Mesothelial cell of epicardium (in vitro differentiated cells): ENCODE measurements at regions not wholly inside any gene's neighbourhood (a gene's known extent, or its start where the extent isn't known, plus 50 kb on each side); places are given as distances from the start of the nearest gene placed in this dataset.

ENCODE experiments used
- DNase-seq, 2 experiments: peaks; one replicate each; pipeline ENCODE4 v3.0.0; 2021; ENCODE audit warnings: low spot score in 2 of 2; ENCODE audit not compliant: unreplicated experiment in 2 of 2
- H3K27ac Mint-ChIP-seq: 2 replicates; pipeline ENCODE4 v1.8.0; 2021; ENCODE audit warnings: mixed read lengths
- H3K27me3 Mint-ChIP-seq: 2 replicates; pipeline ENCODE4 v1.8.0; 2021; ENCODE audit warnings: low read depth, mixed read lengths
- H3K36me3 Mint-ChIP-seq: 2 replicates; pipeline ENCODE4 v1.8.0; 2021; ENCODE audit warnings: mixed read lengths
- H3K4me1 Mint-ChIP-seq: 2 replicates; pipeline ENCODE4 v1.8.0; 2021; ENCODE audit warnings: mixed read lengths
- H3K4me3 Mint-ChIP-seq: 2 replicates; pipeline ENCODE4 v1.8.0; 2021; ENCODE audit warnings: mild to moderate bottlenecking, moderate library complexity, mixed read lengths
- H3K9me3 Mint-ChIP-seq: 2 replicates; pipeline ENCODE4 v1.8.0; 2021; ENCODE audit warnings: mixed read lengths
- TF ChIP-seq, protein P1 (sequence below): fragments of 200-600 bp; sonication (generic); IDR thresholded peaks from one replicate; pipeline ENCODE4 v1.5.0; 2021; ENCODE audit warnings: antibody characterized with exemption; ENCODE audit not compliant: unreplicated experiment

- no peaks in the 10 kb centered on the region for H3K36me3 Mint-ChIP-seq
- no peak overlapping the region for H3K27ac Mint-ChIP-seq
- peaks cover 14% of the 10 kb centered on the region for H3K4me1 Mint-ChIP-seq
These were observed 100.4 kb upstream of the BACH2 start for GRCh38 chr6:90397047-90397446.

DNA sequence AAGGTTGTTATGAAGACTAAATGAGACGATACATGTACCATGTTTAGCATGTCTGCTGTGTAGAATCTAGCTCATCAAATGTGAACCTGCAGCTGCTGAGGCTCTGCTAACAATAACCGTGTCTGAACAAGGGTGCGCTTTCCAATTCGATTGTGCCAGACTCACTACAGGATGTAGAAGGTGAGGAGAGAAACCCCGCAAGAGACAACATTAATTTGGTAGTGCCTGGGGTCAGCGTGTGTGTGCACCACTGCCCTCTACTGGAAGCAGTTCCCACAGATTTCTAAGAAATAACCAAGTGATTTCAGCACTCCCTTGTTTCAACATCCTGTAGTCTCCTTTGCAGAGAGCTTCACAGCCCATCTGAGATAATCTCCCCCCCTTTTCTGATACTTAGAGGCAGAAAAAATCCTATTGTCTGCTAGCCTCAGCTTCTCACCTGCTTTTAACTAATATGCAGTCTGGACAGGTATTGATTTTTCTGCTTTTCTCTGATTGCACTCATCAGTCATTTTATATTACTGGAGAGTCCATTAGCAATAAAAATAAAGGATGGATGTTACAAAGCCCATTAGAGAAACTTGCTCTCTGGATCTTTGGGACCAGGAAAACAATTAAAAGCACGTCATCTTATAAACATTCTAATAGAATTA, 96.7 kb upstream of the BACH2 start:
- Mint-ChIP-seq H3K27ac (no peak overlapping the region), H3K4me1 (peaks cover 14% of the 10 kb centered on the region), H3K36me3 (no peaks in the 10 kb centered on the region), H3K27me3 (no peaks in the 10 kb centered on the region), H3K9me3 (no peaks in the 10 kb centered on the region), H3K4me3 (no peak overlapping the region)
- peak in 1 of 2 experiments; percentile 61 for DNase-seq
- TF ChIP-seq, protein P1, sequence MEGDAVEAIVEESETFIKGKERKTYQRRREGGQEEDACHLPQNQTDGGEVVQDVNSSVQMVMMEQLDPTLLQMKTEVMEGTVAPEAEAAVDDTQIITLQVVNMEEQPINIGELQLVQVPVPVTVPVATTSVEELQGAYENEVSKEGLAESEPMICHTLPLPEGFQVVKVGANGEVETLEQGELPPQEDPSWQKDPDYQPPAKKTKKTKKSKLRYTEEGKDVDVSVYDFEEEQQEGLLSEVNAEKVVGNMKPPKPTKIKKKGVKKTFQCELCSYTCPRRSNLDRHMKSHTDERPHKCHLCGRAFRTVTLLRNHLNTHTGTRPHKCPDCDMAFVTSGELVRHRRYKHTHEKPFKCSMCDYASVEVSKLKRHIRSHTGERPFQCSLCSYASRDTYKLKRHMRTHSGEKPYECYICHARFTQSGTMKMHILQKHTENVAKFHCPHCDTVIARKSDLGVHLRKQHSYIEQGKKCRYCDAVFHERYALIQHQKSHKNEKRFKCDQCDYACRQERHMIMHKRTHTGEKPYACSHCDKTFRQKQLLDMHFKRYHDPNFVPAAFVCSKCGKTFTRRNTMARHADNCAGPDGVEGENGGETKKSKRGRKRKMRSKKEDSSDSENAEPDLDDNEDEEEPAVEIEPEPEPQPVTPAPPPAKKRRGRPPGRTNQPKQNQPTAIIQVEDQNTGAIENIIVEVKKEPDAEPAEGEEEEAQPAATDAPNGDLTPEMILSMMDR = peak; percentile 75

More at GRCh38 chr6:90397047-90397446, 100.4 kb upstream of the BACH2 start:
- Mint-ChIP-seq H3K9me3 (no peaks in the 10 kb centered on the region), H3K4me3 (no peak overlapping the region), H3K27me3 (no peaks in the 10 kb centered on the region)
- TF ChIP-seq, protein P1 = no peak
- DNase-seq = no peak

DNA sequence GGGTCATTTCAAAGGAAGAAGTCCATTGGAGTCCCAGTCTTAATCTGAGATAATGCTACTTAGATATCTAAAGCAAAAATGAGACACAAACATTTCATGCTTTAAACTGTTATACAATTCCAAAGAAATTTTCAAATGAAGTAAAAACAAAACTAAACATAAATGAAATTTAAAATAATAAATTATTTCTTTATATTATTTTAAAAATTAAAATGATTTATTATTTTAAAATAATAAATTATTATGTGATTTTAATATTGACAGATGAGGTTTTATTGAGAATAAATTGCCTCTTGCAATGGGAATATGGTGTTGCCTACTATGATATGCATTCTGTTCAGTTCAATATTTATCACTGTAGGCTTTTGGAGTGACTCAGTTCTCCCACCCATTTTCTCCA, 93.7 kb upstream of the BACH2 start:
- Mint-ChIP-seq H3K27me3 (no peaks in the 10 kb centered on the region), H3K9me3 (no peaks in the 10 kb centered on the region), H3K27ac (no peak overlapping the region), H3K4me3 (no peak overlapping the region), H3K4me1 (peaks cover 2% of the 10 kb centered on the region), H3K36me3 (no peaks in the 10 kb centered on the region)
- TF ChIP-seq, protein P1 = no peak
- no peak for DNase-seq

DNA sequence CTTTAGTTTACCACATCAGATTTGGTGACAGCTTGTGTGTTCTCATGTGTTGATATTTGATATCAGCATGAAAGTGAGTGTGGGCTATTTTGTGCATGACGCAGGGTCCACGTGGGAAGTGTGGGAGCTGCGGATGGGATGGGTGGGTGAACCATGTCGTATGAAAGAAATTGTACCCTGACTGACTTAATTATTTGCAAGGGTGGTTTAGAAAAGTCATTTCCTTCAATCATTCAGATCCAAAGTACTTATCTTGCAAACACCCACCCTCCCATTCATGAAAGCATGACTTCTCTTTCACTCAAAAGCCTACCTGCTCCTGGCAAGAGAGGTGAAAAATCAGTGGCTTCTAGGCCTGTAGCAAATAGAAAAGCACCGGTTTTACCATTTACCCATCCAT, 91.8 kb upstream of the BACH2 start:
- H3K4me1 Mint-ChIP-seq = peaks cover 2% of the 10 kb centered on the region
- TF ChIP-seq, protein P1 = no peak
- no peak overlapping the region for H3K27ac Mint-ChIP-seq
- H3K9me3 Mint-ChIP-seq = no peaks in the 10 kb centered on the region
- no peak for DNase-seq
- H3K4me3 Mint-ChIP-seq = no peak overlapping the region
- no peaks in the 10 kb centered on the region for H3K27me3 Mint-ChIP-seq
- H3K36me3 Mint-ChIP-seq = no peaks in the 10 kb centered on the region

DNA sequence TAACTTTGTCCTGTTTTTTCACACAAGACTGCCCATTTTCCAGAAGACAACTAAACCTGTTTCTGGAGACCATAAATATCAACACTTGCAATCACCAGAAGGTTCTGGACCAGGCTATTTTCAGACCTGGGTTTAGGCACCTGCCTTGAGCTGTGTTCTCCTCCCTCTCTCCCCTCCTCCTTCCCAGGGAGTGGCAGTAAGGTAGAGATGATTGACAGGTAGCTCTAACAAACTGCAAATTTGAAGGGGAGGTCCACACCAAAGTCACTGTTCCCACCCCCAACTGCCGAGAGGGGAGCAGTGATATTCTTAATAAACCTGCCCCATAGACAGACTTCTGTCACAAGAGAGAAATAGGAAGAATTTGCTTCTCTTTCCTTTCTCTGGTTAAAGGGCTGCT, 91.2 kb upstream of the BACH2 start:
- TF ChIP-seq, protein P1 = no peak
- Mint-ChIP-seq H3K27ac (no peak overlapping the region), H3K4me3 (no peak overlapping the region), H3K9me3 (no peaks in the 10 kb centered on the region), H3K4me1 (no peaks in the 10 kb centered on the region), H3K27me3 (no peaks in the 10 kb centered on the region), H3K36me3 (no peaks in the 10 kb centered on the region)
- no peak for DNase-seq

- no peak for DNase-seq
- H3K27ac Mint-ChIP-seq = no peak overlapping the region
- H3K4me3 Mint-ChIP-seq = no peak overlapping the region
- no peaks in the 10 kb centered on the region for H3K9me3 Mint-ChIP-seq
- no peaks in the 10 kb centered on the region for H3K4me1 Mint-ChIP-seq
- TF ChIP-seq, protein P1 = no peak
- no peaks in the 10 kb centered on the region for H3K27me3 Mint-ChIP-seq
- no peaks in the 10 kb centered on the region for H3K36me3 Mint-ChIP-seq
These were observed 90.7 kb upstream of the BACH2 start for GRCh38 chr6:90387383-90387775.
